Activated T-cell treated with anti-CD3 and anti-CD28 coated beads, Interleukin-2, amount 50 U/mL, for 48 hours (primary cell): ENCODE measurements at regions not wholly inside any gene's neighbourhood (a gene's known extent, or its start where the extent isn't known, plus 50 kb on each side); places are given as distances from the start of the nearest gene placed in this dataset.

Experiments
- DNase-seq, 2 experiments: peaks; one replicate each; pipeline ENCODE4 v3.0.0-alpha.2; 2020

DNA sequence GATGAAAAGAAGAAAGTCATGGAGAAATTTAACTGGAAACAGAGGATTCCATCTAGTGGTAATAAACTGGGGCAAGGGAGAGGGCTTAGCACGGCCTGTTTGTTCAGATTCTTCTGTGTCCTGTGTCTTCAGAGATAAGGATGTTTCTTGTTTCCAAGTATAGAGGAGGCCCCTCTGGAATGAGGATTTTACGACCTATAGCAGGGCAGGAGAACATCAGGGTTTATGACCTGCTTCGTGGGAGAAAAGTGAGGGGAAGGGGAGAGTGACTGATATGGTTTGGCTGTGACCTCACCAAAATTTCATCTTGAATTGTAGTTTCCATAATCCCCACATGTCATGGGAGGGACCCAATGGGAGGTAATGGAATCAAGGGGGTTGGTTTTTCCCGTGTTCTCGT is 93.0 kb upstream of the LDB2 start:
- DNase-seq = no peak

DNA sequence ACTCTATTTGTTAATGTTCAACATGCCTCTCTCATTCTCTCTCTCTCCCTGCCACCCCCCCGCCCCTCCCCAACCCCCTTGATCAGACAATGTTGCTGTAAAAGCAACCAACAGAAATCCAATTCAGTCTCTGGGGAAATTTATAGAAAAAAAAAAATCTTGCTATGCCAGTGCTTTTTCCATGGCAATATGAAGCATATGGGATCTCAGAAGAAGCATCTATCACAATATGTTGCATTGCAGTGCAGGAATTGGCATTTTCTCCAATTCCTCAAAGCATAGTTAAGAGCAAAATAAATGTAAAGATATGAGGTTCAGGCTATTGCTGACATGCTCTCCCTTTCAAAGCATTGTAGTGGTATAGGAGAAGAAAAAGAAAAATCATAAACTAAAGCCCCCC is 90.9 kb upstream of the LDB2 start:
- DNase-seq = no peak

DNA sequence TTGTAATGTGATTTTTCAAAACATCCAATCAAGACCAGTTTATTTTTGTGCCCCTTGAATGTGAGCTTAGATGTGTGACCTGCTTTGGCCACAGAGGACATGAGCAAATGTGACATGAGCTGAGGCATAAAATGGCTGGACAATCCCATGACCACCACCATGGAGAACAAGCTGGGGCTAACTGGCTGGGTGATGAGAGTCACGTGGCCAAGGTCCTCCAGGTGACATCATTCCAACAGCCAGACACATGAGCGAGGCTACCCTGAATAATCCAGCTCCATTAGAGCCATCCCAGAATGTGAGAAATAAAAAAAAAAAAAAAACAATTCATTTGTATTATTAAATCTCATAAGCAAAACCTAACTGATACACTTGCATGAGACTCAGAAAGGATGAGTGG is 90.4 kb upstream of the LDB2 start:
- DNase-seq = no peak

DNA sequence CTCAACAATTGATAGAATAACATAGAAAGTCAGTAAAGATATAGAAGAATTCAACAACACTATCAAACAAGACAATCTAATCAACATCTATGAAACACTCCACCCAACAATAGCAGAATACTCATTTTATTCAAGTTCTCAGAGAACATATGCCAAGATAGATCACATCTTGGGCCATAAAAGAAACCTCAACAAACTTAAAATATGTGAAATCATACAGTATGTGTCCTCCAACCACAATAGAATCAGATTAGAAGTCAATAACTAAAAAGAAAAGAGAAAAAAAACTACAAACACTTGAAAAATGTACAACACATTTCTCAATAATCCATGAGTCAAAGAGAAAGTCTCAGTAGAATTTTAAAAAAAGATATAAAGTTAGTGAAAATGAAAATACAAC is 78.6 kb upstream of the LDB2 start:
- no peak for DNase-seq

DNA sequence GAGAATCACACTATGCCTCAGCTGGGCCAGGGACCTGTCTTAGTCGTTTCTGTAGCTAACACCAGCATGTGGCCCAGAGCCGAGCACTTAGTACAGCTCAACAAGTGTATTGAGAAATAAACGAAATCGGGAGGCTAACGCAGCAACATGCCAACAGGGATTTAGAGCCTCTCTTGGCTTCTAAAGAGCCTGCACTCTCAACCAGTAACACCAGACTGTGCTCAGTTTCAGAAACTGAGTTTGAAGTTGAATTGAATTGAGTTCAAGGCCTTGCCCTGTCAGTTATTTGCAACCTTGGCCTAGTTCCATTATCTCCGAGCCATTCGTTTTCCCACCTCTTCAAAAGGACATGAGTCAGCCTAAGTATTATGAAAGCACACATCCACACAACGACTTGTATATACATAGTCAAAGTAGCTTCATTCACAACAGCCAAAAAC is 71.3 kb upstream of the LDB2 start:
- DNase-seq = no peak

DNA sequence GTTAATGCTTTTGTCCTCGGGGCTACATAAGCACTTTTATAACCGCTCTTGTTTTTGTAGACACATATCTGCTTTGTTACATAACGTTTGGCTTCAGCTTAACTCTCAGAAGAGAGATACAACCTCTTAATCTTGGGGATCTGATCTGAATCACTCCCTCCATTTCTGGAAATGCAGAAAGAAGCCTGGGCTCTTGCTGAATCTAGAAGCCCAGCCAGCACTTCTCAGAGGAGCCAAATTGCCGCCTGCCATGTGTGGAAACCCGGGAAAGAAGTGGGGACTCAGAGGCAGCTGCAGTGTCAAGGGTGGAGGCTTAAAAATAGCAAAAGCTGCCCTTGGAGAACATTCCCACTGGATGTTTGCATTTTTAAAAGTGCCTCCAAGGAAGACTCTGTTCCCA is 69.3 kb upstream of the LDB2 start:
- no peak for DNase-seq

DNA sequence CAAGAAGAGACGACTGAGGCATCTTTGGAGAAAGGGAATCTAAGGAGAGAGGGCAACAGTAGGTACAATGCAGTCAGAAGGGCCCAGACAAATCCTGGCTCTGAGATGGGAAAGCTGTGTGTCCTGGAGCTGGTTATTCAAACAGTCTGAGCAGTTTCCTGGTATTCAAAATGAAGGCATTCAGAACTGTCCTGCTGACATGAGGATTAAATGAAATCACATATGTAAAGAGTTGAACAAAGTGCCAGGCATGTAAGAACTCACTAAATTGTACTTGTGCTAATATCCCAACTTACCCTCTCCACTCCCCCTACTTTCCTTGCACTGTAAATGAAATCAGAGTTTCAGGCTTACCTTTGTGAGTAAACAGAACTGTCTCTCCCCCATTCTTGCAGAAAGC is 60.9 kb upstream of the LDB2 start:
- no peak for DNase-seq

DNA sequence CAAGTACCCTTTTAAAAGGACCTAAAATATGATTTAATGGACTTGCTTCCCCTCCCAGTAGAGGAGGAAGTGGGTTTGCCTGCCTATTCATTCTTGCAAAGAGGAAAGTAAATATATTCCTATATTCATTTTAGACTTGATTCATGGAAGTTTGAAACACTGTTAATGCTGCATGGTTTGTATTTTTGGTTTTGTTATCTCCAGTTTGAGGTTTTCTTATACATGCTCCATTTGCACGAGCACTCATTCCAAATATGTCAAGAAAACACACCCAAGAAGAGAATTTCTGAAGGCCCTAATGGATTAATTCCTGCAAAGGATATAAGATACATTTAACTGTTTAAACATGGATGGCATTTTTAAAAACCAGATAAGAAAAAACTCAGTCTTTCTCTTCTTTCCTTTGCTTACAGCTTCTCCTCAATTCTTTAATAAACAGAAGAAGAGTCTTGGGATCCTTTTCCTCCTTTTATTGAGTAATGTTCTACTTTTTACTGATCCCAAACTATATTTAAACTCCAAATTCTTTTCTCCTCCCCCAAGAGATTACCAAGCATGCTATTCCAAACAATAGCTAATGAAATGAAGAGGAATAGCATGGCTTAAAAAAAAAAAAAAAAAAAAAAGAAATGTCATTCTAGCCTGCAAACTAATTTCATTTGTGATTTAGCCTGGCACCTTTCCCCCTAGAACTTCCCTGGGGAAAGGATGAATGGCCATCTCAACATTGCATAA is 54.6 kb upstream of the LDB2 start:
- DNase-seq = no peak

DNA sequence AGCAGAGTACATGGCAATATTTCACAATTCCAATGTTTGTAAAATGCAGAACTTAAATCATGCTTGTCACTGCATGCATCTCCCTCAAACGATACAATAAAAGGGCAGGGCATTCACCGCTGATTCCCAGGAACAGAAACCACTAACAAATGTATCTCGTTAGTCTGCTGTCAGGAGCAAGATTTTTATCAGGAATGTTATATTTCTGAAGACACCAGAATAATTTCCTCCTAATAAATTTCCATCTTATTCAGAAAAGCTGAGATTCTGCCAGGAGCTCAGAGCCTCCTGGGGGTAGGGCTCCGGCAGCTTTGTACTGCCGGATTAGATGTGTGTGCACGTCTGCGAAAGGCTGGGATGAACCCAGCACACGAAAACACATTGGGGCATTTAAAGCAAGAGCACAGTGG is 54.0 kb upstream of the LDB2 start:
- no peak for DNase-seq
